HEK293T (cell line): ENCODE measurements at regions not wholly inside any gene's neighbourhood (a gene's known extent, or its start where the extent isn't known, plus 50 kb on each side); places are given as distances from the start of the nearest gene placed in this dataset.

Experiments used
- ARNT ChIP-seq: fragments of 450-650 bp; IDR thresholded peaks from 2 replicates; pipeline ENCODE4 v1.6.1; 2017; ENCODE audit warnings: mild to moderate bottlenecking
- BHLHE40 ChIP-seq: fragments of 450-650 bp; IDR thresholded peaks from 2 replicates; pipeline ENCODE4 v1.6.1; 2016; ENCODE audit warnings: mild to moderate bottlenecking, moderate library complexity, borderline replicate concordance
- ELF4 ChIP-seq: fragments of 450-650 bp; IDR thresholded peaks from 2 replicates; pipeline ENCODE4 v1.6.1; 2017; ENCODE audit warnings: antibody characterized with exemption
- FOXK2 ChIP-seq: fragments of 450-650 bp; IDR thresholded peaks from 2 replicates; pipeline ENCODE4 v1.6.1; 2016; ENCODE audit warnings: mild to moderate bottlenecking
- FOXM1 ChIP-seq: fragments of 450-650 bp; IDR thresholded peaks from 2 replicates; pipeline ENCODE4 v1.6.1; 2017; ENCODE audit warnings: mild to moderate bottlenecking, borderline replicate concordance
- HDGF ChIP-seq: fragments of 450-650 bp; IDR thresholded peaks from 2 replicates; pipeline ENCODE4 v1.6.1; 2017; ENCODE audit warnings: antibody characterized with exemption, borderline replicate concordance
- LEF1 ChIP-seq: fragments of 450-650 bp; IDR thresholded peaks from 2 replicates; pipeline ENCODE4 v1.6.1; 2017; ENCODE audit warnings: mild to moderate bottlenecking, borderline replicate concordance
- NFRKB ChIP-seq: fragments of 450-650 bp; IDR thresholded peaks from 2 replicates; pipeline ENCODE4 v1.6.1; 2016; ENCODE audit warnings: mild to moderate bottlenecking, moderate library complexity
- SUZ12 ChIP-seq: fragments of 450-650 bp; IDR thresholded peaks from 2 replicates; pipeline ENCODE4 v1.6.1; 2016; ENCODE audit warnings: mild to moderate bottlenecking
- TARDBP ChIP-seq: fragments of 450-650 bp; IDR thresholded peaks from 2 replicates; pipeline ENCODE4 v1.6.1; 2016

DNA sequence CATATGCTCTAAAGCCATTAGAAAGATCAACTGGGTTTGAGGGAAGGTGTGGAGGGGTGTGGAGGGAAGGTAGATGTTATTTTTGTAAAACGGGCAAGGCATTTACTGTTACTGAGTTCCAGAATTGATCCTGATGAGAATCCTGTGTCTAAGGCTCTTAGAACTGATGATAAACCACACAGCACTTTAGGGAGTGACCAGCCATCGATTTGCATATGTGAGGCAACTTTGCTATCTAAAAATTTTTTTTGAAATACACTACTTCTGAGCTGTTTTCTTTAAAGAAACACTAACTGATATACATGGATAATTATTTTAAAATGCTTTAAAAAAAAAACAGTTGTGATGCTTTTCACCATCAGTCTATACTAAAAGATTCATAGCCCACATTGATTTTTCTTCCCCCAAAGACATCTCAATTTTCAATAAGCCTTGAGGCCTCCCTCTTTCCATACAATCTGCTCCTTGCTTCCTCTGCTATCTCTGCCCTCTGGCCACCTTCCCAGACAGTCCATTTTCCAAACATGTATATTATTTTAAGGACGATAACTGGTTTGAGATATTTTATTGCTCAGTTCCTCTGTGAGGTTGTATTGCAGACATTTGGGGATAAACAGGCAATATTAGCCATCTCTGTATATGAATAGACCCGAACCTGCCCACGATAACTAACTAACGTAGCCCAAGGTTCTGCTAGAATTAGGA lies 265.9 kb downstream of the EFCAB11 start:
- TF ChIP-seq HDGF (no peak), FOXK2 (no peak), BHLHE40 (no peak), FOXM1 (no peak), ARNT (no peak), LEF1 (no peak), NFRKB (no peak), ELF4 (no peak), TARDBP (no peak), SUZ12 (no peak)
